SKM-1 treated with dmso at 0.1 percent for 144 hours (cell line): ENCODE measurements at regions not wholly inside any gene's neighbourhood (a gene's known extent, or its start where the extent isn't known, plus 50 kb on each side); places are given as distances from the start of the nearest gene placed in this dataset.
"Not testable (repeated sequence)": the region's sequence is repeated elsewhere in the genome, so short reads cannot be mapped to it uniquely, and the experiment has no call there.

Experiments
- DNase-seq: peaks from one replicate; lab custom pipeline; 2025; ENCODE audit not compliant: unreplicated experiment; lab: John Stamatoyannopoulos, UW

- no peak for DNase-seq
These were observed 133.1 kb upstream of the RGPD4 start for GRCh38 chr2:107693604-107694003.

DNA sequence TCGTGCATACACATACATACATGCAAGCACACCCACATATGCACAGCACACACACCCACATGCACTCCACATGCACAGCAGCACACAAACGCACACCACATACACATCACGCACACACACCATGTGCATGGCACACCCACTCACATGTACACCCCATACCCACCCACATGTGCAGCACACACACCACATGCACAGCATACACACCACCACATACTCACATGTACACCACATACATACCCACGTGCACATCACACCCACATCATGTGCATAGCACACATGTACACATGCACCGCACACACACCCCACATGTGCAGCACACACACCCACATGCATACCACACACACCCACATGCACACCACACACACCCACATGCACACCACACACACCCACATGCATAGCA, 132.0 kb upstream of the RGPD4 start:
- no peak for DNase-seq

GRCh38 chr2:107697385-107697784, 129.3 kb upstream of the RGPD4 start:
- no peak for DNase-seq

DNA sequence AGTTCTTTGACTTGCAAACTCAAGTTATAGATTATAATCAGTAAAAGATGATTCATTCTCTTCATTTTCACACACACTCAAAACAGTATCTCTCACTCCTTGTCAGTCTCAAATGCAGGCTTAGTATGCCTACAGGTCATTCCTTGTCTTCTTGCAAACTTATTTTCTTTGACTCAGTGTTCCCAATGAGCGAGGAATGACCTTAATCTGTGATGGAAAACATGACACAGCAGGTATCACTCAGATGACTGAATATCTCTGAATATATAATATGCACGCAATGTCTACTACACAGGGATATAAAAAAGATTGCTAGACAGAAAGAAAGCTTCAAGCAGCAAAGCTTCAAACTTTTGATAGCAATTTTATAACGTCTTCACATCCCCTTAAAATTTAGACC, 127.8 kb upstream of the RGPD4 start:
- no peak for DNase-seq

- no peak for DNase-seq
These were observed 126.6 kb upstream of the RGPD4 start for GRCh38 chr2:107700073-107700472.

DNA sequence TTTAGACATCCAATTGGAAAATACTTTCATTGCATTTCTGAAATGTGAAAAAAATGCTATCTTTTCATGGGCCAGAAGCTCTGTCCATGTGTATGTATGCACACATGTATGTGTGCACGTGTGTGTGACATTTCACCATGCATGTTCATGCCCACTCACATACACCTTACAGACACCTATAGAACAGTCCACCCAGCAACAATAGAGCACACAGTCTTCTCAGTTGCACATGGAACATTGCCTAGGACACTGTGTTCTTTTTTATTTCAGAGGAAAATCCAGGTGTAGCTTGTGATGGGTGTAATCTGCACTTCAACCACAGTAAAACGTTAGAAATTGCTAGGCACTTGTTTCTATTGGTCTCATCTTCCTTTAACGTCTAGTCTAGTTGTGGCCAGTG, 114.8 kb upstream of the RGPD4 start:
- DNase-seq: no peak

GRCh38 chr2:107712857-107713256, 113.8 kb upstream of the RGPD4 start:
- DNase-seq: no peak

GRCh38 chr2:107717661-107718060, 109.0 kb upstream of the RGPD4 start:
- no peak for DNase-seq

- DNase-seq: no peak
These were observed 107.6 kb upstream of the RGPD4 start for GRCh38 chr2:107719141-107719540.

GRCh38 chr2:107719836-107720235, 106.9 kb upstream of the RGPD4 start:
- DNase-seq: no peak

- no peak for DNase-seq
These were observed 105.5 kb upstream of the RGPD4 start for GRCh38 chr2:107721178-107721577.

- no peak for DNase-seq
These were observed 105.1 kb upstream of the RGPD4 start for GRCh38 chr2:107721586-107721985.

DNA sequence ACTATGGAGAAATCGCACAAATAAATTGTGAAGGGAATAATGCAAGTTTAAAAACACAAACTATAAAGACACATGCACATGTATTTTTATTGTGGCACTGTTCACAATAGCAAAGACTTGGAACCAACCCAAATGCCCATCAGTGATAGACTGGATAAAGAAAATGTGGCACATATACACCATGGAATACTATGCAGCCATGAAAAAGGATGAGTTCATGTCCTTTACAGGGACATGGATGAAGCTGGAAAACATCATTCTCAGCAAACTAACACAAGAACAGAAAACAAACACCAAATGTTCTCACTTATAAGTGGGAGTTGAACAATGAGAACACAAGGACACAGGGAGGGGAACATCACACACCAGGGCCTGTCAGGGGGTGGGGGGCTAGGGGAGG, 100.9 kb upstream of the RGPD4 start:
- not testable (repeated sequence) for DNase-seq

- DNase-seq: no peak
These were observed 99.4 kb upstream of the RGPD4 start for GRCh38 chr2:107727318-107727717.

GRCh38 chr2:107728586-107728985, 98.1 kb upstream of the RGPD4 start:
- no peak for DNase-seq

DNA sequence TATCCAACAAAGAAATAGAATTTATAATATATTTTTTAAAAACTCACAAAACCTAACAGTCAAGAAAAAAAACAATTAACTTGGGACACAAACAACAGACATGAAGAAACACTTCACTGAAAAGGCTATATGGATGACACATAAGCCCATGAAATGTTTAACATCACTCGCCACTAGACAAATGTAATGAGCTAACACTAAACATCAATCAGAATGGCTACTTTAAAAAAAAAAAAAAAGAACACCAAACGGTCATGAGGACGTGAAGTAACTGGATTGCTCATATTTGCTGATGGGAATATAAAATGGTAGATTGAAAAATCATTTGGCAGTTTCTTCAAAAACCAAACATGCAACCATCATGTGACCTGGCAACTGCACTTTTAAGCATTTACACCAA, 97.3 kb upstream of the RGPD4 start:
- DNase-seq: no peak

DNA sequence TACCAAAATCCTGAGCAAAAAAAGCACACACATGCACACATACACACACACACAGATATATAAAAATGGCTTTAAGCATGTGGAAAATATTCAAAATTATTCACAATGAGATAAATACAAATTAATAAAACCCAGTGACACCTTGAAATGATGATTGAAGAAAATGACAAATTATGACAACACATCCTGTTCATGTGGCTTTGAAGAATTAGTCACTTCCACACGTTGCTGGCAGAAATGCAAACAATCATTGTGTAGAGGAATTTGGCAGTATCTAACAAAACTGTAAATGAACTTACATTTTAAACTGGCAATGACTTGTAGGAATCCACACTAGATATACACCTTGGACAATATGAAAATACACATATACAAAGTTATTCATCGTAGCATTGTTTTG, 95.8 kb upstream of the RGPD4 start:
- DNase-seq: no peak

GRCh38 chr2:107731435-107731834, 95.3 kb upstream of the RGPD4 start:
- no peak for DNase-seq

- DNase-seq: no peak
These were observed 91.5 kb upstream of the RGPD4 start for GRCh38 chr2:107735201-107735600.

DNA sequence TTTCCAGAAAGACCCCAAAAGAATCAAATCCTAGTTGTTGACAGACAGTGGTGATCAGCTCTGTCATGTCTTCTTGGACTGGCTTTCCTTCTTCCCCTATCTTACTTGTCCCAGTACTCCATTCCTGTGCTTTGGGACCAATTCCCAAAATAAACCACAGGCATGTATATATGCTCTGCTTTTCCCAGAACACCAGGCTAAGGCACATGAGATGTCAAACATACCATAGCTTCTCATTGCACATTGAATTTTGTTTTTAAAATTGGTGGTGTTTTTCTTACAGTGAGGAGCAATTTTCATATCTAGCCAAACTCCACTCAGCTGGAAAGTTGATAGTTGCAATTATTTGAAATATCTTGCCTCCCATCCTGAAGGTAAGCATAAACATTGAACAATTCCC, 88.9 kb upstream of the RGPD4 start:
- no peak for DNase-seq

GRCh38 chr2:107738266-107738665, 88.4 kb upstream of the RGPD4 start:
- DNase-seq: no peak

GRCh38 chr2:107740300-107740699, 86.4 kb upstream of the RGPD4 start:
- no peak for DNase-seq

DNA sequence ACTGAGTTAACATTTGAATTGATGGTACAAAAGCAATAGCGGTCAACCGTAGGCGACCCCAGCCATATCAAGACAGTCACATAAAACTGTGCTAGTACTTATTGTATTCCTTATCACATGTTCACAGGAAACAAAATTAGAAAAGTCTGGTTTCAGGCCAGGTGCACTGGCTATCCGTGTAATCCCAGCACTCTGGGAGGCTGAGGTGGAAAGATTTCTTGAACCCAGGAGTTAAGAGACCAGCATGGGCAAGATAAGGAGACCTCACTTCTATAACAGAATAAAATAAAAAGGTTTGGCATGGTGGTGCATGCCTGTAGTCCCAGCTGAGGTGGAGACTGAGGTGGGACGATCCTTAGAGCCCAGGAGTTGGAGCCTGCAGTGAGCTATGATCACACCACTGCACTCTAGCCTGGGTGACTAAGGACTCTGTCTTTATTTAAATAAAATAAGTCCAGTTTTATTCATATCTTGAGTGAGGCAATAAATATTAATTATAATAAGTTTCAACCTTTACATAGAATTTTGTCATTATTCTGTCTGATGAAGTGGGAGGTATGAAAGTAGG, 84.1 kb upstream of the RGPD4 start:
- DNase-seq: no peak

GRCh38 chr2:107743274-107743673, 83.4 kb upstream of the RGPD4 start:
- DNase-seq: no peak
